ENCODE measurements at regions not wholly inside any gene's neighbourhood (a gene's known extent, or its start where the extent isn't known, plus 50 kb on each side); places are given as distances from the start of the nearest gene placed in this dataset.

DNA sequence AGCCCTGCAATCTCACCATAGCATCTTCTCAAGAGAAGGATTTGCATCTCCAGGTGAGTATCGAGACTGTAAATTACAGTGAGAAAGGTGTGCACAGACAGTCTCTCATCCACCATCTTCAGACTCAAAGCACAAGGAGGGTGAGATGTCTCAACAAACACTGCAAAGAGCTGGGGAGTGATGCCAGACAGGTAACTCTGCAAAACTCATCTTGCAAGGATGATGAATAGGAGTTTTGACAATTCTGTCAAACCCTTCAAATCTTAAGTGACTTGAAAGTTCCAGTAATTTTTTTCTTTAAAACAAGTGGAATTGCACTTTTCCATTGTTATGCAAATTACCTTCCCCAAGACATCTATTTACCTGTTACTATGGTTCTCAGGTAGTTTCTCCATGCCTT lies 277.2 kb upstream of the VCX3A start:
- no peak for TF ChIP-seq POLR2AphosphoS5 (IDR thresholded peaks at IDR 0.05)
- TF ChIP-seq, protein P1, sequence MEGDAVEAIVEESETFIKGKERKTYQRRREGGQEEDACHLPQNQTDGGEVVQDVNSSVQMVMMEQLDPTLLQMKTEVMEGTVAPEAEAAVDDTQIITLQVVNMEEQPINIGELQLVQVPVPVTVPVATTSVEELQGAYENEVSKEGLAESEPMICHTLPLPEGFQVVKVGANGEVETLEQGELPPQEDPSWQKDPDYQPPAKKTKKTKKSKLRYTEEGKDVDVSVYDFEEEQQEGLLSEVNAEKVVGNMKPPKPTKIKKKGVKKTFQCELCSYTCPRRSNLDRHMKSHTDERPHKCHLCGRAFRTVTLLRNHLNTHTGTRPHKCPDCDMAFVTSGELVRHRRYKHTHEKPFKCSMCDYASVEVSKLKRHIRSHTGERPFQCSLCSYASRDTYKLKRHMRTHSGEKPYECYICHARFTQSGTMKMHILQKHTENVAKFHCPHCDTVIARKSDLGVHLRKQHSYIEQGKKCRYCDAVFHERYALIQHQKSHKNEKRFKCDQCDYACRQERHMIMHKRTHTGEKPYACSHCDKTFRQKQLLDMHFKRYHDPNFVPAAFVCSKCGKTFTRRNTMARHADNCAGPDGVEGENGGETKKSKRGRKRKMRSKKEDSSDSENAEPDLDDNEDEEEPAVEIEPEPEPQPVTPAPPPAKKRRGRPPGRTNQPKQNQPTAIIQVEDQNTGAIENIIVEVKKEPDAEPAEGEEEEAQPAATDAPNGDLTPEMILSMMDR (IDR thresholded peaks at IDR 0.05): no peak
- TF ChIP-seq POLR2A (IDR thresholded peaks at IDR 0.05): no peak

Data from transverse colon (tissue), 4 donors.